ENCODE measurements at regions not wholly inside any gene's neighbourhood (a gene's known extent, or its start where the extent isn't known, plus 50 kb on each side); places are given as distances from the start of the nearest gene placed in this dataset.
"Not testable (repeated sequence)": the region's sequence is repeated elsewhere in the genome, so short reads cannot be mapped to it uniquely, and the experiment has no call there.

DNA sequence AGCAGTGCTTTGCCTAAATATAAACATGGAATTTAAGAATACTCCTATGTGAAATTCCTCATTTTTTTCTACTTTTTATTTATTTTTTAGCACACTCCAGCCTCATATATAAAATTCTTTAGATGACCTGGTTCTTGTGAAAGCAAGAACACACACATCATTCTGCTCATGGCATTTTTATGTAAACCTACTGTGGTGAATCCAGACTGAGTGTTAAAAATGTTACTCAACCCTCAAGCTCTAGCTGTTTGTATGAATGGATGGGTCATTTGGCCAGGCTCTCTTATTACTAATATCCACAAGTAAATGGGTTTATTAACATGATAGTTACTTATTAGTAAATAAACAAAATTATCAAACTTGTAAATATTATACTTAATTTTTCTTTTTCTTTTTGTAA lies 551.7 kb upstream of the LRRN3 start:
- TF ChIP-seq CTCF (conservative IDR thresholded peaks at IDR 0.05; ENCODE audit: low read depth, low read length) = no peak
- no peak overlapping the region for H3K4me3 ChIP-seq (ENCODE audit: low read length)
- no peak for DNase-seq (ENCODE audit: low read depth)

DNA sequence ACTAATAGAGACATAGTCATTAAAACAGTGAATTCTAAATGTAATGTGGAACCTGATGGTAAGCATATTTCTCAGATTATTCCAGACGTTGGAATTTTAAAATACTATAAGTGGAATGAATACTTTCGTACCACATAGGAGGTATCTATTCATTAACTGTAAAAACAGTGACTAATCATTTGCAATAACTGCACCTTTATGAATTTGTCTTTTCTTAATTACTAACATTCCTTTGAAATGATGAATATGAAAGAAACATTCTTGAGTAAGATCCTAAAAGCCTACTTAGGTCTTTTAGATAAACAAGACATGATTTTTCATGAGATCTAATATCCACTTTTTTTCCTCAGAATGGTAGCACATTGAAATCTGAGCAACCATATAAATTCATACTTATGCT lies 549.0 kb upstream of the LRRN3 start:
- no peak for TF ChIP-seq CTCF (conservative IDR thresholded peaks at IDR 0.05; ENCODE audit: low read depth, low read length)
- DNase-seq (ENCODE audit: low read depth) = peak; percentile 26

GRCh38 chr7:110544194-110544593 lies 546.7 kb upstream of the LRRN3 start:
- no peak for DNase-seq (ENCODE audit: low read depth)
- TF ChIP-seq CTCF (conservative IDR thresholded peaks at IDR 0.05; ENCODE audit: low read depth, low read length) = no peak
- no peak overlapping the region for H3K4me3 ChIP-seq (ENCODE audit: low read length)

More for the DNA sequence above, 549.0 kb upstream of the LRRN3 start:
- no peak overlapping the region for H3K4me3 ChIP-seq (ENCODE audit: low read length)

DNA sequence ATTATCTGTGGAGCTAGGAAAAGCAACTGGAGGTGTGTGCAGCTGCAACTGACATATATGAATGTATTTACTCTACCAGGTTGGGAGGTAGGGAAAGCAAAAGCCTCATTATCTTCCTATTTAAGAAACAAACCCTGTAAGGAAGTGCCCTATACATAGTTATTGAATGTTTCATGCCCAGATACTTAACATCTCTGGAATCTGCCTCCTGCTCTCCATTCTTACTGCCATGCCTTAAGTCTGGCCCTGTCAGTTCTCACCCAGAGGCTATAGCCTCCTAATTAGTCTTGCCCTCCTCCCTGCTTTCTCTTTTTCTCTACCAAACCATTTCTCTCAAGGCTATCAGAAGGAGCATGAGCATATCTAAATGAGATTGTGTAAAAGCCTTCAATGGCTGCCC lies 542.6 kb upstream of the LRRN3 start:
- no peak overlapping the region for H3K4me3 ChIP-seq (ENCODE audit: low read length)
- no peak for DNase-seq (ENCODE audit: low read depth)
- no peak for TF ChIP-seq CTCF (conservative IDR thresholded peaks at IDR 0.05; ENCODE audit: low read depth, low read length)

DNA sequence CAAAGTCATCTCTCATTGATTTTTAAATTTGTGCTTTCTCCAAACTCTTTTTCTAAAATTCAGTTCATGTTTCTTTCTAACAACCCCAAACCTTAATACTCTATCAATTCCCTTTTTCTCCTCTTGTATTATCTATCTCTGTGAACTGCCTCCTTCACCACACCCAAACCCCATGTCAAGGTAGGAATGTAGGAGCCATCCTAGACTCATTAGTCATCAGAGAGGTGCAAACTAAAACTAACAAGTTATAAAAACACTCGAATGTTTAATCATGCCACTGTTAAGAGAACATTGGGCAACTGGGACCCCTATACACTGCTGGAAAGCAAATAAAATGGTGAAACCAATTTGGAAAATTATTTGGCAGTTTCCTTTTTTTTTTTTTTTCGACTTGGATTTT lies 533.8 kb upstream of the LRRN3 start:
- no peak for DNase-seq (ENCODE audit: low read depth)
- no peak overlapping the region for H3K4me3 ChIP-seq (ENCODE audit: low read length)
- TF ChIP-seq CTCF (conservative IDR thresholded peaks at IDR 0.05; ENCODE audit: low read depth, low read length) = no peak

GRCh38 chr7:110563286-110563685 lies 527.6 kb upstream of the LRRN3 start:
- DNase-seq (ENCODE audit: low read depth); H3K4me3 ChIP-seq (ENCODE audit: low read length): not testable (repeated sequence)

- no peak overlapping the region for H3K4me3 ChIP-seq (ENCODE audit: low read length)
- no peak for DNase-seq (ENCODE audit: low read depth)
- no peak for TF ChIP-seq CTCF (conservative IDR thresholded peaks at IDR 0.05; ENCODE audit: low read depth, low read length)
Observed at GRCh38 chr7:110564246-110564645, 526.7 kb upstream of the LRRN3 start.

DNA sequence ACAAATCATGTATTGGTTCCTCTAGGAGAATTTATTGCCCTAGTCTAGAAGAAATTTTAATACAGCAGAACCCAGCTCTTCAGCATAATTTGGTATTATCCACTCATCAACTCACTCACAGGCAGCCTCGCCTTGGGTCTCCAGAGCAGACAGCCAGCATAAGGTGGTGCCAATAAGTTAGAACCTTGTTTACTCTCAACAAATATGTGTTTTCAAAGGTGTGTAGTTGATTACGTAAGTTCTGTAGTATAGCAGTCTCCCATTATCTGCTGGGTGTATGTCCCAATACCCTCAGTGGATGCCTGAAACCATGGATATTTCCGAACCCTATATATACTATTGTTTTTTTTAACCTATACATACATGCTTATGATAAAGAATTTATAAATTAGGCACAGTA lies 522.5 kb upstream of the LRRN3 start:
- H3K4me3 ChIP-seq (ENCODE audit: low read length) = no peak overlapping the region
- DNase-seq (ENCODE audit: low read depth) = no peak
- no peak for TF ChIP-seq CTCF (conservative IDR thresholded peaks at IDR 0.05; ENCODE audit: low read depth, low read length)
